NCI-H748 treated with DMSO at 0.1 percent for 48 hours (cell line): ENCODE measurements at regions not wholly inside any gene's neighbourhood (a gene's known extent, or its start where the extent isn't known, plus 50 kb on each side); places are given as distances from the start of the nearest gene placed in this dataset.

Experiments
- DNase-seq: peaks from one replicate; lab custom pipeline; 2025; lab: John Stamatoyannopoulos, UW

GRCh38 chr7:131225619-131226513 is 101.8 kb upstream of the MKLN1 start:
- DNase-seq: no peak

- no peak for DNase-seq
These were observed 101.2 kb upstream of the MKLN1 start for GRCh38 chr7:131226514-131226865.

- DNase-seq: no peak
These were observed 96.1 kb upstream of the MKLN1 start for GRCh38 chr7:131231381-131232220.

GRCh38 chr7:131232768-131233167 is 94.9 kb upstream of the MKLN1 start:
- no peak for DNase-seq

- no peak for DNase-seq
These were observed 94.5 kb upstream of the MKLN1 start for GRCh38 chr7:131233193-131233592.

- no peak for DNase-seq
These were observed 92.8 kb upstream of the MKLN1 start for GRCh38 chr7:131234719-131235488.

GRCh38 chr7:131235489-131236317 is 92.0 kb upstream of the MKLN1 start:
- DNase-seq: peak; percentile 23

GRCh38 chr7:131236318-131236672 is 91.4 kb upstream of the MKLN1 start:
- DNase-seq: no peak

GRCh38 chr7:131238347-131238931 is 89.2 kb upstream of the MKLN1 start:
- DNase-seq: no peak

GRCh38 chr7:131241386-131241785 is 86.3 kb upstream of the MKLN1 start:
- DNase-seq: no peak

GRCh38 chr7:131242123-131242650 is 85.5 kb upstream of the MKLN1 start:
- no peak for DNase-seq

- DNase-seq: no peak
These were observed 83.3 kb upstream of the MKLN1 start for GRCh38 chr7:131244259-131244852.

GRCh38 chr7:131249003-131249402 is 78.7 kb upstream of the MKLN1 start:
- DNase-seq: no peak

GRCh38 chr7:131249483-131249882 is 78.2 kb upstream of the MKLN1 start:
- DNase-seq: no peak

- peak; percentile 42 for DNase-seq
These were observed 77.3 kb upstream of the MKLN1 start for GRCh38 chr7:131250331-131250730.

- DNase-seq: no peak
These were observed 76.3 kb upstream of the MKLN1 start for GRCh38 chr7:131251371-131251770.

- DNase-seq: no peak
These were observed 74.7 kb upstream of the MKLN1 start for GRCh38 chr7:131252976-131253375.

GRCh38 chr7:131254211-131254610 is 73.5 kb upstream of the MKLN1 start:
- DNase-seq: no peak

- DNase-seq: no peak
These were observed 72.4 kb upstream of the MKLN1 start for GRCh38 chr7:131255242-131255641.

GRCh38 chr7:131261476-131261994 is 66.1 kb upstream of the MKLN1 start:
- no peak for DNase-seq
